Muscle layer of colon (tissue), 2 donors: ENCODE measurements at regions not wholly inside any gene's neighbourhood (a gene's known extent, or its start where the extent isn't known, plus 50 kb on each side); places are given as distances from the start of the nearest gene placed in this dataset.

Source experiments
- H3K27ac ChIP-seq: one replicate; pipeline ENCODE4 v1.7.0; 2013; ENCODE audit warnings: low read depth, mild to moderate bottlenecking, low read length, moderate library complexity
- H3K27me3 ChIP-seq, 2 donors: one replicate each; pipeline ENCODE4 v1.7.0; 2013; ENCODE audit warnings: low read length in 2 of 2, mild to moderate bottlenecking in 2 of 2; ENCODE audit not compliant: insufficient read depth in 2 of 2, control insufficient read depth in 1 of 2
- H3K36me3 ChIP-seq: one replicate; pipeline ENCODE4 v1.7.0; 2013; ENCODE audit warnings: mild to moderate bottlenecking, low read length; ENCODE audit not compliant: insufficient read depth
- H3K4me1 ChIP-seq: one replicate; pipeline ENCODE4 v1.7.0; 2013; ENCODE audit warnings: mild to moderate bottlenecking, low read length; ENCODE audit not compliant: insufficient read depth
- H3K4me3 ChIP-seq, 2 donors: one replicate each; pipeline ENCODE4 v1.7.0; 2013; ENCODE audit warnings: low read length in 2 of 2, low read depth in 1 of 2, mild to moderate bottlenecking in 1 of 2, moderate library complexity in 1 of 2
- H3K9ac ChIP-seq: one replicate; pipeline ENCODE4 v1.7.0; 2013; ENCODE audit warnings: low read length
- H3K9me3 ChIP-seq: one replicate; pipeline ENCODE4 v1.7.0; 2013; ENCODE audit warnings: mild to moderate bottlenecking, low read length
- donor health status: abdominal sarcoma.
- donor health status: Adenocarcinoma of cecum.

GRCh38 chr7:13155188-13155587 lies 467.8 kb downstream of the ARL4A start:
- no peak overlapping the region for H3K4me3 ChIP-seq
- no peaks in the 10 kb centered on the region for H3K4me1 ChIP-seq
- no peak overlapping the region for H3K27ac ChIP-seq
- no peaks in the 10 kb centered on the region for H3K36me3 ChIP-seq
- H3K27me3 ChIP-seq: no peaks in the 10 kb centered on the region
- no peaks in the 10 kb centered on the region for H3K9me3 ChIP-seq
- no peak overlapping the region for H3K9ac ChIP-seq

GRCh38 chr7:13159003-13159402 lies 471.6 kb downstream of the ARL4A start:
- Histone ChIP-seq H3K9ac (no peak overlapping the region), H3K4me1 (no peaks in the 10 kb centered on the region), H3K36me3 (no peaks in the 10 kb centered on the region), H3K27ac (no peak overlapping the region), H3K27me3 (no peaks in the 10 kb centered on the region), H3K9me3 (no peaks in the 10 kb centered on the region), H3K4me3 (no peak overlapping the region)

- Histone ChIP-seq H3K9ac (no peak overlapping the region), H3K9me3 (no peaks in the 10 kb centered on the region), H3K4me1 (no peaks in the 10 kb centered on the region), H3K36me3 (no peaks in the 10 kb centered on the region), H3K4me3 (no peak overlapping the region), H3K27me3 (no peaks in the 10 kb centered on the region), H3K27ac (no peak overlapping the region)
Measured at GRCh38 chr7:13159467-13160184, 472.2 kb downstream of the ARL4A start.

- Histone ChIP-seq H3K27me3 (no peaks in the 10 kb centered on the region), H3K9ac (no peak overlapping the region), H3K4me3 (no peak overlapping the region), H3K27ac (no peak overlapping the region), H3K9me3 (no peaks in the 10 kb centered on the region), H3K36me3 (no peaks in the 10 kb centered on the region), H3K4me1 (no peaks in the 10 kb centered on the region)
Measured at GRCh38 chr7:13161125-13161524, 473.7 kb downstream of the ARL4A start.

GRCh38 chr7:13165854-13166253 lies 478.4 kb downstream of the ARL4A start:
- Histone ChIP-seq H3K4me1 (no peaks in the 10 kb centered on the region), H3K27me3 (no peaks in the 10 kb centered on the region), H3K27ac (no peak overlapping the region), H3K4me3 (no peak overlapping the region), H3K9ac (no peak overlapping the region), H3K9me3 (no peaks in the 10 kb centered on the region), H3K36me3 (no peaks in the 10 kb centered on the region)

- Histone ChIP-seq H3K4me3 (no peak overlapping the region), H3K9ac (no peak overlapping the region), H3K4me1 (no peaks in the 10 kb centered on the region), H3K36me3 (no peaks in the 10 kb centered on the region), H3K27me3 (no peaks in the 10 kb centered on the region), H3K9me3 (no peaks in the 10 kb centered on the region), H3K27ac (no peak overlapping the region)
Measured at GRCh38 chr7:13166801-13167200, 479.4 kb downstream of the ARL4A start.

- Histone ChIP-seq H3K9me3 (no peaks in the 10 kb centered on the region), H3K4me1 (no peaks in the 10 kb centered on the region), H3K9ac (no peak overlapping the region), H3K27ac (no peak overlapping the region), H3K4me3 (no peak overlapping the region), H3K36me3 (no peaks in the 10 kb centered on the region), H3K27me3 (no peaks in the 10 kb centered on the region)
Measured at GRCh38 chr7:13169356-13169755, 481.9 kb downstream of the ARL4A start.

- Histone ChIP-seq H3K9ac (no peak overlapping the region), H3K27me3 (no peaks in the 10 kb centered on the region), H3K27ac (no peak overlapping the region), H3K36me3 (no peaks in the 10 kb centered on the region), H3K4me1 (peaks cover 3% of the 10 kb centered on the region), H3K9me3 (no peaks in the 10 kb centered on the region), H3K4me3 (no peak overlapping the region)
Measured at GRCh38 chr7:13174991-13175390, 487.6 kb downstream of the ARL4A start.

GRCh38 chr7:13179011-13179582 lies 491.7 kb downstream of the ARL4A start:
- no peak overlapping the region for H3K27ac ChIP-seq

GRCh38 chr7:13179775-13180523 lies 492.5 kb downstream of the ARL4A start:
- H3K36me3 ChIP-seq: no peaks in the 10 kb centered on the region
- no peak overlapping the region for H3K4me3 ChIP-seq
- no peak overlapping the region for H3K27ac ChIP-seq
- H3K9me3 ChIP-seq: no peaks in the 10 kb centered on the region
- H3K27me3 ChIP-seq: no peaks in the 10 kb centered on the region
- H3K4me1 ChIP-seq: peaks cover 5% of the 10 kb centered on the region
- H3K9ac ChIP-seq: no peak overlapping the region

More at GRCh38 chr7:13179011-13179582, 491.7 kb downstream of the ARL4A start:
- H3K4me3 ChIP-seq: no peak overlapping the region
- no peaks in the 10 kb centered on the region for H3K9me3 ChIP-seq
- H3K27me3 ChIP-seq: no peaks in the 10 kb centered on the region
- H3K9ac ChIP-seq: no peak overlapping the region
- peaks cover 5% of the 10 kb centered on the region for H3K4me1 ChIP-seq
- no peaks in the 10 kb centered on the region for H3K36me3 ChIP-seq

GRCh38 chr7:13181216-13181615 lies 493.8 kb downstream of the ARL4A start:
- H3K9me3 ChIP-seq: no peaks in the 10 kb centered on the region
- H3K27me3 ChIP-seq: no peaks in the 10 kb centered on the region
- no peak overlapping the region for H3K4me3 ChIP-seq
- no peak overlapping the region for H3K27ac ChIP-seq
- no peaks in the 10 kb centered on the region for H3K36me3 ChIP-seq
- H3K9ac ChIP-seq: no peak overlapping the region
- H3K4me1 ChIP-seq: peaks cover 5% of the 10 kb centered on the region
